Osteocyte (in vitro differentiated cells): ENCODE measurements at regions not wholly inside any gene's neighbourhood (a gene's known extent, or its start where the extent isn't known, plus 50 kb on each side); places are given as distances from the start of the nearest gene placed in this dataset.

Source experiments
- DNase-seq: peaks from one replicate; pipeline ENCODE4 v3.0.0; 2021; ENCODE audit warnings: mixed read lengths; ENCODE audit not compliant: unreplicated experiment; ENCODE audit errors: extremely low spot score
- H3K27ac Mint-ChIP-seq: one replicate; pipeline ENCODE4 v1.8.0; 2021; ENCODE audit warnings: mild to moderate bottlenecking, mixed read lengths; ENCODE audit not compliant: unreplicated experiment
- H3K27me3 Mint-ChIP-seq: one replicate; pipeline ENCODE4 v1.8.0; 2021; ENCODE audit warnings: mixed read lengths; ENCODE audit not compliant: unreplicated experiment
- H3K36me3 Mint-ChIP-seq: one replicate; pipeline ENCODE4 v1.8.0; 2021; ENCODE audit warnings: mixed read lengths; ENCODE audit not compliant: unreplicated experiment
- H3K4me1 Mint-ChIP-seq: one replicate; pipeline ENCODE4 v1.8.0; 2021; ENCODE audit warnings: mixed read lengths; ENCODE audit not compliant: unreplicated experiment
- H3K4me3 Mint-ChIP-seq: one replicate; pipeline ENCODE4 v1.8.0; 2021; ENCODE audit warnings: mild to moderate bottlenecking, moderate library complexity, mixed read lengths; ENCODE audit not compliant: unreplicated experiment
- H3K9me3 Mint-ChIP-seq: one replicate; pipeline ENCODE4 v1.8.0; 2021; ENCODE audit warnings: mixed read lengths; ENCODE audit not compliant: unreplicated experiment
- TF ChIP-seq, protein P1 (sequence below): fragments of 200-600 bp; sonication (generic); IDR thresholded peaks from 2 replicates; pipeline ENCODE4 v1.5.0; 2021; ENCODE audit warnings: antibody characterized with exemption, mild to moderate bottlenecking, moderate library complexity

GRCh38 chr3:168165390-168166269 lies 69.9 kb upstream of the GOLIM4 start:
- Mint-ChIP-seq H3K9me3 (no peaks in the 10 kb centered on the region), H3K4me1 (peaks cover 4% of the 10 kb centered on the region), H3K27me3 (peaks cover 6% of the 10 kb centered on the region), H3K27ac (no peak overlapping the region), H3K36me3 (no peaks in the 10 kb centered on the region), H3K4me3 (no peak overlapping the region)
- DNase-seq: no peak
- TF ChIP-seq, protein P1, sequence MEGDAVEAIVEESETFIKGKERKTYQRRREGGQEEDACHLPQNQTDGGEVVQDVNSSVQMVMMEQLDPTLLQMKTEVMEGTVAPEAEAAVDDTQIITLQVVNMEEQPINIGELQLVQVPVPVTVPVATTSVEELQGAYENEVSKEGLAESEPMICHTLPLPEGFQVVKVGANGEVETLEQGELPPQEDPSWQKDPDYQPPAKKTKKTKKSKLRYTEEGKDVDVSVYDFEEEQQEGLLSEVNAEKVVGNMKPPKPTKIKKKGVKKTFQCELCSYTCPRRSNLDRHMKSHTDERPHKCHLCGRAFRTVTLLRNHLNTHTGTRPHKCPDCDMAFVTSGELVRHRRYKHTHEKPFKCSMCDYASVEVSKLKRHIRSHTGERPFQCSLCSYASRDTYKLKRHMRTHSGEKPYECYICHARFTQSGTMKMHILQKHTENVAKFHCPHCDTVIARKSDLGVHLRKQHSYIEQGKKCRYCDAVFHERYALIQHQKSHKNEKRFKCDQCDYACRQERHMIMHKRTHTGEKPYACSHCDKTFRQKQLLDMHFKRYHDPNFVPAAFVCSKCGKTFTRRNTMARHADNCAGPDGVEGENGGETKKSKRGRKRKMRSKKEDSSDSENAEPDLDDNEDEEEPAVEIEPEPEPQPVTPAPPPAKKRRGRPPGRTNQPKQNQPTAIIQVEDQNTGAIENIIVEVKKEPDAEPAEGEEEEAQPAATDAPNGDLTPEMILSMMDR: peak; percentile 83

- Mint-ChIP-seq H3K27me3 (peaks cover 18% of the 10 kb centered on the region), H3K4me3 (no peak overlapping the region), H3K27ac (no peak overlapping the region), H3K4me1 (peaks cover 4% of the 10 kb centered on the region), H3K9me3 (no peaks in the 10 kb centered on the region), H3K36me3 (no peaks in the 10 kb centered on the region)
- TF ChIP-seq, protein P1: no peak
- DNase-seq: no peak
Observed at GRCh38 chr3:168162172-168162571, 66.4 kb upstream of the GOLIM4 start.

GRCh38 chr3:168161696-168162095 lies 66.0 kb upstream of the GOLIM4 start:
- H3K9me3 Mint-ChIP-seq: no peaks in the 10 kb centered on the region
- H3K27me3 Mint-ChIP-seq: peaks cover 23% of the 10 kb centered on the region
- peaks cover 4% of the 10 kb centered on the region for H3K4me1 Mint-ChIP-seq
- no peak overlapping the region for H3K4me3 Mint-ChIP-seq
- H3K27ac Mint-ChIP-seq: no peak overlapping the region
- DNase-seq: no peak
- no peaks in the 10 kb centered on the region for H3K36me3 Mint-ChIP-seq
- TF ChIP-seq, protein P1: no peak

DNA sequence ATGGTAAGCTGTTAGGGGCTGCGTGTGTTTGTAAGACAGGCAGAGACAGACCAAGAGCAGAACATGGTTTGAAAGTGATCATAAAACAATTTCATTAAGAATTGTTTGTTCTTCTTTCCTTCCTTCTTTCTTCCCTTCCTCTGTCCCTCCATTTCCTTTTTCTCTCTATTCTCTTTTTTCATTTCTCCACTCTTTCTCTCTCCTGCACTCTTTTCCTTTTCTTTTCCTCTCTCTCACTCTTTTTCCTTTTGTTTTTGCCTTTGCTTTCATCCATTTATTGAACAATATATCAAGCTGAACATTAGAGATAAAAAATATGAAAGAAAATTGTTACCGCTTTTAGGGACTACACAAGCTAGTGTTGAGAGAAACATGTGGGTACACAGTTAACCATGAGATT lies 62.2 kb upstream of the GOLIM4 start:
- Mint-ChIP-seq H3K4me3 (no peak overlapping the region), H3K4me1 (no peaks in the 10 kb centered on the region), H3K9me3 (no peaks in the 10 kb centered on the region), H3K27me3 (peaks cover 28% of the 10 kb centered on the region), H3K27ac (no peak overlapping the region), H3K36me3 (no peaks in the 10 kb centered on the region)
- DNase-seq: no peak
- TF ChIP-seq, protein P1: no peak

- TF ChIP-seq, protein P1: no peak
- Mint-ChIP-seq H3K27me3 (peaks cover 28% of the 10 kb centered on the region), H3K4me3 (no peak overlapping the region), H3K27ac (no peak overlapping the region), H3K9me3 (peaks cover 2% of the 10 kb centered on the region), H3K4me1 (no peaks in the 10 kb centered on the region), H3K36me3 (no peaks in the 10 kb centered on the region)
- DNase-seq: no peak
Observed at GRCh38 chr3:168157099-168157700, 61.5 kb upstream of the GOLIM4 start.
